Osteoblast (primary cell): ENCODE measurements at regions not wholly inside any gene's neighbourhood (a gene's known extent, or its start where the extent isn't known, plus 50 kb on each side); places are given as distances from the start of the nearest gene placed in this dataset.

ENCODE experiments used
- DNase-seq: peaks from one replicate; pipeline ENCODE4 v3.0.0; 2011; ENCODE audit warnings: low spot score, mixed read lengths; ENCODE audit not compliant: insufficient read length; ENCODE audit errors: missing footprints
- H2AFZ ChIP-seq: 2 replicates; pipeline ENCODE4 v1.6.0; 2011; ENCODE audit warnings: mild to moderate bottlenecking, low read length
- H3K27ac ChIP-seq: 2 replicates; pipeline ENCODE4 v1.5.1; 2011; ENCODE audit warnings: mild to moderate bottlenecking, low read depth, low read length, moderate library complexity
- H3K27me3 ChIP-seq: 2 replicates; pipeline ENCODE4 v1.6.0; 2012; ENCODE audit warnings: mild to moderate bottlenecking, control low read depth, inconsistent platforms, low read length, moderate library complexity; ENCODE audit not compliant: insufficient read depth
- H3K36me3 ChIP-seq: 2 replicates; pipeline ENCODE4 v1.5.1; 2011; ENCODE audit warnings: mild to moderate bottlenecking, low read length, control low read depth, moderate library complexity; ENCODE audit not compliant: insufficient read depth
- H3K4me1 ChIP-seq: 2 replicates; pipeline ENCODE4 v1.5.1; 2011; ENCODE audit warnings: mild to moderate bottlenecking, low read length, control low read depth, moderate library complexity; ENCODE audit not compliant: insufficient read depth
- H3K4me2 ChIP-seq: 2 replicates; pipeline ENCODE4 v1.6.0; 2011; ENCODE audit warnings: mild to moderate bottlenecking, low read length; ENCODE audit not compliant: insufficient read depth
- H3K4me3 ChIP-seq: fragments of 200-600 bp; sonication (generic); 3 replicates; pipeline ENCODE4 v1.5.1; 2012; ENCODE audit warnings: mild to moderate bottlenecking, low read length, inconsistent platforms; ENCODE audit not compliant: insufficient read depth
- H3K79me2 ChIP-seq: 2 replicates; pipeline ENCODE4 v1.6.0; 2012; ENCODE audit warnings: mild to moderate bottlenecking, low read length, control low read depth, inconsistent platforms; ENCODE audit not compliant: insufficient read depth
- H3K9me3 ChIP-seq: 2 replicates; pipeline ENCODE4 v1.5.1; 2011; ENCODE audit warnings: low read depth, low read length, control low read depth
- H4K20me1 ChIP-seq: 2 replicates; pipeline ENCODE4 v1.6.0; 2012; ENCODE audit warnings: mild to moderate bottlenecking, low read length, control low read depth; ENCODE audit not compliant: insufficient read depth
- TF ChIP-seq, protein P1 (sequence below): IDR thresholded peaks from 2 replicates; pipeline ENCODE4 v1.5.1; 2011; ENCODE audit warnings: mild to moderate bottlenecking, low read depth, low read length, moderate library complexity; ENCODE audit errors: extremely low read depth

DNA sequence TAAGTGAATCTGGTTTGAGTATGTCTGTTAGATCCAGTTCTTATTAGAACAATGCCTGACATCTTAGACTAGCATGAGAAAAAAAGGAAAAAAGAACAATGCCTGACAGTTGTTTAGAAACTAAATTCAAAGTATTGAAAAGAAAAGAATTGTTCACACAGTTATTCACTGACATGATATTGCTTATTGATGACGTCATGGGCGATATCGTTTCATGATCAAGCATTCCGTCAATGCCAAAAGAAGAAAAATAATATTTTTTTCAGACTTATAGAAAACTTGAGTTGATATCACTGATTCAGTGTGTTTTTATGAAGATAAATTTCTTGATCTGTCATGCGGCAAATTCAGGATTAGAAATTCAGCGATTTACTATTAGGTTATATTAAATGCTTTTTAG is 196.5 kb upstream of the AGR3 start:
- Histone ChIP-seq H4K20me1 (no peaks in the 10 kb centered on the region), H3K4me3 (no peak overlapping the region), H3K79me2 (no peaks in the 10 kb centered on the region), H2AFZ (no peak overlapping the region), H3K4me2 (no peak overlapping the region), H3K4me1 (no peaks in the 10 kb centered on the region), H3K27me3 (no peaks in the 10 kb centered on the region), H3K9me3 (no peaks in the 10 kb centered on the region), H3K27ac (no peak overlapping the region), H3K36me3 (no peaks in the 10 kb centered on the region)
- DNase-seq, result no peak
- TF ChIP-seq, protein P1, sequence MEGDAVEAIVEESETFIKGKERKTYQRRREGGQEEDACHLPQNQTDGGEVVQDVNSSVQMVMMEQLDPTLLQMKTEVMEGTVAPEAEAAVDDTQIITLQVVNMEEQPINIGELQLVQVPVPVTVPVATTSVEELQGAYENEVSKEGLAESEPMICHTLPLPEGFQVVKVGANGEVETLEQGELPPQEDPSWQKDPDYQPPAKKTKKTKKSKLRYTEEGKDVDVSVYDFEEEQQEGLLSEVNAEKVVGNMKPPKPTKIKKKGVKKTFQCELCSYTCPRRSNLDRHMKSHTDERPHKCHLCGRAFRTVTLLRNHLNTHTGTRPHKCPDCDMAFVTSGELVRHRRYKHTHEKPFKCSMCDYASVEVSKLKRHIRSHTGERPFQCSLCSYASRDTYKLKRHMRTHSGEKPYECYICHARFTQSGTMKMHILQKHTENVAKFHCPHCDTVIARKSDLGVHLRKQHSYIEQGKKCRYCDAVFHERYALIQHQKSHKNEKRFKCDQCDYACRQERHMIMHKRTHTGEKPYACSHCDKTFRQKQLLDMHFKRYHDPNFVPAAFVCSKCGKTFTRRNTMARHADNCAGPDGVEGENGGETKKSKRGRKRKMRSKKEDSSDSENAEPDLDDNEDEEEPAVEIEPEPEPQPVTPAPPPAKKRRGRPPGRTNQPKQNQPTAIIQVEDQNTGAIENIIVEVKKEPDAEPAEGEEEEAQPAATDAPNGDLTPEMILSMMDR, result no peak

DNA sequence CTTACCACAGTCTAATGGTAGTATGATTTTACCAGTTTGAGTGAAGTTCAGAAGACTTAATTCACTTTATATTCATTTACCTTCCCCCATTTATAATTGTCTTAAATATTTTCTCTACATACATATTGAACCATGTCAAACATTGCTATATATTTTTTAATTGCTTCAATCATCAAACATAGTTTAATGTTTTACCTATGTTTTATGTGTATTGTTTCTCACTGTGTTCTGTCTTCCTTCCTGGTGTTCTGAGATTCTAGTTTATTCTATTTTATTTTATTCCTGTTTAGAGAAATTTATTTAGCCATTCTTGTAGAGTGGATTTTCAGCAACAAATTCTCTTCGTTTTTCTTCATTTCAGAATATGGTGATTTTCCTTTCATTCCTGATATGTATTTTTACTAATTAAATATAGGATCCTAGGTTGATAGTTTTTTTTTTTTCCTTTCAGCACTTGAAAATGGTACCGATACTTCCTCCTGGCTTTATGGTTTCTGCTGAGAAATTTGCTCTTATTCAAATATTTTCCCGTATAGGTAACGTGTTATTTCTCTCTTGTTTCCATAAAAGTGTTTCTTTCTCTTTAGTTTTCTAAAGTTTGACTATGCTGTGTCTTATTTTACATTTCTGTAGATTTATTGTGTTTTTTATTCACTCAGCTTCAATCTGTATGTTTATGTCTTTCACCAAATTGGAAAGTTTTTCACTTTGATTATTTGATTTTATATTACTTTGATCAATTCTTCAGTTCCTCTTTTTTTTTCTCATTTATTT is 201.8 kb upstream of the AGR3 start:
- Histone ChIP-seq H3K4me3 (no peak overlapping the region), H3K36me3 (no peaks in the 10 kb centered on the region), H3K9me3 (no peaks in the 10 kb centered on the region), H3K79me2 (no peaks in the 10 kb centered on the region), H3K27me3 (no peaks in the 10 kb centered on the region), H2AFZ (no peak overlapping the region), H3K4me1 (no peaks in the 10 kb centered on the region), H4K20me1 (no peaks in the 10 kb centered on the region), H3K27ac (no peak overlapping the region), H3K4me2 (no peak overlapping the region)
- peak; percentile 50 for DNase-seq
- TF ChIP-seq, protein P1, result no peak

DNA sequence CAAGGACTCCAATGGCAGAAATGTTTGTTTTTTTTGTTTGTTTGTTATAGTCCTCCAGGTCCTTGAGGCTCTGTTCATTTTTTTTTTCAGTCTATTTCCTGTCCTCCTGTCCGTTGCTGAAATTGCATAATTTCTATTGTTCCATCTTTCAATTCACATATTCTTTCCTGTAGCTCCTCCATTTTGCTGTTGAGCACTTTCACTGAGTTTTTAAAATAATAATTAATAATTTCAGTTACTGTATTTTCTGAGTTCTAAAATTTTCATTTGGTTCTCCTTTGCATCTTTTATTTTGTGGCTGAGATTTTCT is 202.3 kb upstream of the AGR3 start:
- no peak overlapping the region for H2AFZ ChIP-seq
- H3K79me2 ChIP-seq, result no peaks in the 10 kb centered on the region
- no peaks in the 10 kb centered on the region for H3K9me3 ChIP-seq
- no peak overlapping the region for H3K4me3 ChIP-seq
- H4K20me1 ChIP-seq, result no peaks in the 10 kb centered on the region
- TF ChIP-seq, protein P1, result no peak
- no peak overlapping the region for H3K27ac ChIP-seq
- no peaks in the 10 kb centered on the region for H3K27me3 ChIP-seq
- no peak for DNase-seq
- H3K36me3 ChIP-seq, result no peaks in the 10 kb centered on the region
- no peaks in the 10 kb centered on the region for H3K4me1 ChIP-seq
- H3K4me2 ChIP-seq, result no peak overlapping the region

DNA sequence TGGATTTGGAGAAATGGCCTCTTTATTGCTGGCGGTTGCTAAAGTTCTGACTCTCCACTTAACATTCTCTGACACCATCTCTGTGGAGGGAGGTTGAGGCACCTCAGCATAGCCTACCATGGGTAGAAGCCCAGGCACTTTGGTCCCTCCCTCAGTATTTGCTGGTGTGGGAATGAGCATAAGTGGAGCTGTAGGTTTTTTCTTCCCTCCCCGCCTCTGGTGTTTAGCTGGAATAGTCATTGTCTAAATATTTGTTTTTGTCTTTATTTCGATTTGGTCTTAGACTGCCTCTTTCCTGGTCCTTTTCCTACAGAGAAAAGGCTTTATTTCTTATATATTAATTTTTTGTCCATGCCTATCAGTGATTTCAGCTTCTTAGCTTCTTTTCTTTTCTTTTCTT is 203.4 kb upstream of the AGR3 start:
- H3K27ac ChIP-seq, result no peak overlapping the region
- TF ChIP-seq, protein P1, result no peak

More for the DNA sequence above, 203.4 kb upstream of the AGR3 start:
- no peaks in the 10 kb centered on the region for H3K9me3 ChIP-seq
- no peak for DNase-seq
- no peak overlapping the region for H3K4me2 ChIP-seq
- no peaks in the 10 kb centered on the region for H3K27me3 ChIP-seq
- H2AFZ ChIP-seq, result no peak overlapping the region
- H3K4me3 ChIP-seq, result no peak overlapping the region
- no peaks in the 10 kb centered on the region for H3K4me1 ChIP-seq
- H4K20me1 ChIP-seq, result no peaks in the 10 kb centered on the region
- no peaks in the 10 kb centered on the region for H3K79me2 ChIP-seq
- H3K36me3 ChIP-seq, result no peaks in the 10 kb centered on the region
